PFSK-1 (cell line): ENCODE measurements at regions not wholly inside any gene's neighbourhood (a gene's known extent, or its start where the extent isn't known, plus 50 kb on each side); places are given as distances from the start of the nearest gene placed in this dataset.

Experiments used
- FOXP2 ChIP-seq: optimal IDR thresholded peaks from 2 replicates; pipeline ENCODE3; 2011; ENCODE audit warnings: borderline replicate concordance, control low read depth, inconsistent platforms; ENCODE audit not compliant: insufficient read depth; ENCODE audit errors: extremely low read length, extremely low read depth
- POLR2AphosphoS5 ChIP-seq: IDR thresholded peaks from 2 replicates; pipeline ENCODE4 v1.6.1; 2012; ENCODE audit warnings: low read depth, mild to moderate bottlenecking, control low read depth, low read length, moderate library complexity
- SIN3A ChIP-seq: IDR thresholded peaks from 2 replicates; pipeline ENCODE4 v1.6.1; 2012; ENCODE audit warnings: mild to moderate bottlenecking, low read length, moderate library complexity, borderline replicate concordance; ENCODE audit not compliant: insufficient read depth
- TAF1 ChIP-seq: IDR thresholded peaks from 2 replicates; pipeline ENCODE4 v1.6.1; 2012; ENCODE audit warnings: low read length, control low read depth, borderline replicate concordance; ENCODE audit not compliant: insufficient read depth
- TF ChIP-seq, protein P1 (sequence below), 2 experiments: IDR thresholded peaks; 2 replicates each; pipeline versions ENCODE4 v1.6.1 to v1.8.0; 2011 to 2012; ENCODE audit warnings: low read depth in 2 of 2, low read length in 2 of 2, control low read depth in 1 of 2, inconsistent platforms in 1 of 2, mild to moderate bottlenecking in 1 of 2, moderate library complexity in 1 of 2; ENCODE audit not compliant: insufficient read depth in 1 of 2

DNA sequence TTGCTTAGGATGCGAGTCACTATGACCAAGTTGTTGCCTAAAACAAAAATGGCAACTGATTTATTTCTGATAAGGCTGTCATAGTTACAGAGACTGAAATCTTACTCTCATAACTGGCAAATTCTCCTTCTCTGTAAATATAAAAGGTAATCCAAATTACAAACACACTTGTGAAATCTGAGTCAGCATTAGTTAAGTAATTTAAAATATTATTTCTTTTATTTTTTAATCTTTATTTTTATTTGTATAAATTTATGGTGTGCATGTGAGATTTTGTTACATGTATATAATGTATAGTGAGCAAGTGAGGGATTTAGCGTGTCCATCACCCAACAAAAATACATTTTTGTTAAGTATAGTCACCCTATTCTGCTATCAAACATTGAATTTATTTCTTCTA, 1342.8 kb upstream of the TMEFF2 start:
- no peak for TF ChIP-seq POLR2AphosphoS5
- TF ChIP-seq, protein P1, sequence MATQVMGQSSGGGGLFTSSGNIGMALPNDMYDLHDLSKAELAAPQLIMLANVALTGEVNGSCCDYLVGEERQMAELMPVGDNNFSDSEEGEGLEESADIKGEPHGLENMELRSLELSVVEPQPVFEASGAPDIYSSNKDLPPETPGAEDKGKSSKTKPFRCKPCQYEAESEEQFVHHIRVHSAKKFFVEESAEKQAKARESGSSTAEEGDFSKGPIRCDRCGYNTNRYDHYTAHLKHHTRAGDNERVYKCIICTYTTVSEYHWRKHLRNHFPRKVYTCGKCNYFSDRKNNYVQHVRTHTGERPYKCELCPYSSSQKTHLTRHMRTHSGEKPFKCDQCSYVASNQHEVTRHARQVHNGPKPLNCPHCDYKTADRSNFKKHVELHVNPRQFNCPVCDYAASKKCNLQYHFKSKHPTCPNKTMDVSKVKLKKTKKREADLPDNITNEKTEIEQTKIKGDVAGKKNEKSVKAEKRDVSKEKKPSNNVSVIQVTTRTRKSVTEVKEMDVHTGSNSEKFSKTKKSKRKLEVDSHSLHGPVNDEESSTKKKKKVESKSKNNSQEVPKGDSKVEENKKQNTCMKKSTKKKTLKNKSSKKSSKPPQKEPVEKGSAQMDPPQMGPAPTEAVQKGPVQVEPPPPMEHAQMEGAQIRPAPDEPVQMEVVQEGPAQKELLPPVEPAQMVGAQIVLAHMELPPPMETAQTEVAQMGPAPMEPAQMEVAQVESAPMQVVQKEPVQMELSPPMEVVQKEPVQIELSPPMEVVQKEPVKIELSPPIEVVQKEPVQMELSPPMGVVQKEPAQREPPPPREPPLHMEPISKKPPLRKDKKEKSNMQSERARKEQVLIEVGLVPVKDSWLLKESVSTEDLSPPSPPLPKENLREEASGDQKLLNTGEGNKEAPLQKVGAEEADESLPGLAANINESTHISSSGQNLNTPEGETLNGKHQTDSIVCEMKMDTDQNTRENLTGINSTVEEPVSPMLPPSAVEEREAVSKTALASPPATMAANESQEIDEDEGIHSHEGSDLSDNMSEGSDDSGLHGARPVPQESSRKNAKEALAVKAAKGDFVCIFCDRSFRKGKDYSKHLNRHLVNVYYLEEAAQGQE (IDR thresholded peaks at IDR 0.05; ENCODE audit: insufficient read depth in 1 of 2, low read depth in 2 of 2, low read length in 2 of 2) = no peak
- TF ChIP-seq TAF1 = no peak
- TF ChIP-seq SIN3A = no peak
- TF ChIP-seq FOXP2 = no peak

DNA sequence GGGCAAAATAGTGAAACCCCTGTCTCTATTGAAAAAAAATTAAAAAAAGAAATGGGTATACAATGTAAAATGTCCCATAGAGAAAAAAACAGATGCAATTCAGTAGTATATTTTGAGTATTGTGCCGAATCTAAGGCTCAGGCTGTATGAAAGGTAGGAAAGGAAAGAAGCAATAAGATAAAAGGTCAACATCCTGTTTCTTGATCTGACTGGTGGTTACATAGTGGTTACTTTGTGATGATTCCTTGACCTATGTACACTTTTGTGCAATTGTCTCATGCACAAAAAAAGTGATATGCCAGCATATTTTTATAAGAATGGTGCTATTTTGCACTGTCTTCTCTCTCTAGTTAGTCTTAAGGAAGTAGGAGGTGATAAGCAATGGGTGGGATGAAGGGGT, 1333.7 kb upstream of the TMEFF2 start:
- TF ChIP-seq, protein P1 (IDR thresholded peaks at IDR 0.05; ENCODE audit: insufficient read depth in 1 of 2, low read depth in 2 of 2, low read length in 2 of 2) = no peak
- TF ChIP-seq TAF1 (no peak), SIN3A (no peak), POLR2AphosphoS5 (no peak), FOXP2 (no peak)

GRCh38 chr2:193527146-193527545, 1332.4 kb upstream of the TMEFF2 start:
- no peak for TF ChIP-seq FOXP2
- no peak for TF ChIP-seq TAF1
- TF ChIP-seq, protein P1 (IDR thresholded peaks at IDR 0.05; ENCODE audit: insufficient read depth in 1 of 2, low read depth in 2 of 2, low read length in 2 of 2) = no peak
- TF ChIP-seq SIN3A = no peak
- TF ChIP-seq POLR2AphosphoS5 = no peak

- TF ChIP-seq TAF1 = no peak
- no peak for TF ChIP-seq SIN3A
- no peak for TF ChIP-seq FOXP2
- no peak for TF ChIP-seq POLR2AphosphoS5
- TF ChIP-seq, protein P1 (IDR thresholded peaks at IDR 0.05; ENCODE audit: insufficient read depth in 1 of 2, low read depth in 2 of 2, low read length in 2 of 2) = no peak
These were observed 1328.9 kb upstream of the TMEFF2 start for GRCh38 chr2:193523662-193524061.

DNA sequence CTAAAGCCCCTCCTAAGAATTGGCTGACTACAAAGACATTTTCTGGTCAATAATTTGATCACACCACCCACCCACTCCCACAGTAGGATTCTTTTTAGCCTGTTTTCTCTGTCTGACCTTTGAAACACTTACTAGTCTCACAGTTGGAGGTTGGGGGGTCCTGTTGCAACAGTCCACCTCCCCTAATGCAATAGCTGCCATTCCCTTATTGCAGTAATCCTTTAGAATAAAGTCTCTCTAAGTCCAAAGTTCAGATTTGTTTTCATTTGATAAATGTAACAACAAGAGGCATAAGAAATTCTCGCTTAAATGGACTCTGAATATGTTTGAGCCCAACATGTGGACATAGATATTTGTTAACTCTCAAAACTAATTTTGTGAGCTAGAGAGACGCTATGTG, 1326.8 kb upstream of the TMEFF2 start:
- TF ChIP-seq TAF1 (no peak), FOXP2 (no peak), POLR2AphosphoS5 (no peak), SIN3A (no peak)
- TF ChIP-seq, protein P1 (IDR thresholded peaks at IDR 0.05; ENCODE audit: insufficient read depth in 1 of 2, low read depth in 2 of 2, low read length in 2 of 2) = no peak
